ENCODE measurements at regions not wholly inside any gene's neighbourhood (a gene's known extent, or its start where the extent isn't known, plus 50 kb on each side); places are given as distances from the start of the nearest gene placed in this dataset.

DNA sequence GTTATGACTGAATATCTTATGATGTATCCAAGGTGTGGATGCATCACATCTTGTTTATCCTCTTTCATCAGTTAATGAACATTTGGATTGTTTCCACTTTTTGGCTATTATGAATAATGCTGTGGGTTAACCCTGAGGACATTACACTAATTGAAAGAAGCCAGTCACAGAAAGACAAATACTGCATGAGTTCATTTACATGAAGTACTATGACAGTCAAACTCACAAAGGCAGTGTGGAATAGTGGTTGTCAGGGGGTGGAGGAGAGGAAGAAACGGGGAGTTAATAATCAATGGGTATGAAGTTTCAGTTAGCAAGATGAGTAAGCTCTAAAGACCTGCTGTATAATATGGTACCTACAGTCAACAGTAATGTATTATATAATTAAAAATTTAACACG, 409.4 kb upstream of the CTNND2 start:
- DNase-seq, result no peak

DNA sequence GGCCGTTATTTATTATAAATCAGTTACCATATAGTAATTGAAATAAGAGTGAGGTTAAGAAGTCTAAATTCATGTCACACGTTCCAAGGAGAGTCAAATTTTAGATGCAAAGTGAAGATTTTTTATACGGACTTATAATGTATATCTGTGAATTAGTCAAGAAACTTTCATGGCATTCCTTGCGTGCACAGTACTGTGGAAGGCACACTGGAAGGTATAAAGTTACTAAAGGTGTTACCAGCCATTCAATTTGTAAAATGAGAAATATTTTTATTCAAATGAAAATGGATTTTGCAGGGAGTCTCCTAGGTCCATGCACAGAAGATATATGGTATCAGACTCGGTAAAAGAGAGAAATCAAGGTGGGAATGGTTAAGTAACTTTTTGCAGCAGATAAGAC, 408.1 kb upstream of the CTNND2 start:
- DNase-seq, result no peak

DNA sequence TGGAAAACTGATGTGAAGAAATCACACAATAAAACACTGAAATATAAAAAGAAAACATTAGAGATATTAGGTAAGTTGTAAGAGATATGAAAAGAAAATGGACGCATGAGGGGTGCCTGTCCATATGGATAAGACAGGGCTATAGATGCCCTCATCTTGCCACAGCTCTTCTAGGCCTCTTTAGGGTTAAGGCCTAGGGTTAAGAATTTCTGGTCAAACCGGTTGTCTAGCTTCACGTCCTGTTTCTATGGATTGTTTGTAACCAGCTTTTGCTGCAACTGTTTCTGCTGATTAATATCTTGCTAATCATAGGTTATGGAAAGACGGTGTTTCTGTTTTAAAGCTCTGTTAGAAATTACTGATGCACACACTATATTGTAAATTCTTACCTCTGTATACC, 389.9 kb upstream of the CTNND2 start:
- no peak for DNase-seq

GRCh38 chr5:12292610-12293204, 388.5 kb upstream of the CTNND2 start:
- DNase-seq, result peak; percentile 1

DNA sequence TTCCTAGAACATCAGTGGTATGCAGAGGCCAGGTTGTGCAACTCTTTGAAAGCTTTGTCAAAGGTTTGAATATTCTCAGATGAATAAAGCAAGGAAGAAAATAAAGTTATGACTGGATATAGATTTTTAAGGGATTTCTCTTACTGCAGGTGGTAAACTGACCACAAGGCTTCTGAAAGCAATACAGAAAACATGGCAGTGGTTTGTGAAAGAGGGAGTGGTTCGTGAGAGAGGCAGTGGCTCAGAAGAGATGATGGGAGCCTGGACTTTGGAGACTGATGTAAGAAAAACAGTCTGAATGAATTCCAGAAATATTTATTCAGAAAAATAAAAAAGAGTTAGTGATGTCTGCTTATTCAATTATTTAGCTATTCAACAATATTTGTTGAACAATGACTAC, 380.4 kb upstream of the CTNND2 start:
- no peak for DNase-seq

- no peak for DNase-seq
These were observed 373.4 kb upstream of the CTNND2 start for GRCh38 chr5:12277504-12278192.

- DNase-seq, result no peak
These were observed 370.0 kb upstream of the CTNND2 start for GRCh38 chr5:12274236-12274635.

DNA sequence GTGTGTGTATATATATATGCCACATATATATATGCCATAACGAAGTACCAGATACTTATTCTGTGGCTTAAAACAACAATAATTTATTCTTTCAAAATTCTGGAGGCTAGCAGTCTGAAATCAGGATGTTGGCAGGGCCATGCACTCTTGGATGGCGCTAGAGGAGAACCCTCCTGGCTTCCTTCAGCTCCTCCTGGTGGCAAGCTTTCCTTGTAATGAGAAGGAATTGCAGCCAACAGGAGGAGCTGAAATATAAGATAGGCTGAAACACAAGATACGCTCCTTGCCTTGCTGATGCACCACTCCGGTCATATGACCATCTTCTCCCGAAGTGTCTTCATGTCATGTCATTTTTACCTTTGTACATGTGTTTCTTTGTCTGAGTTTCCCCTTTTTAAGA, 368.1 kb upstream of the CTNND2 start:
- DNase-seq, result no peak

GRCh38 chr5:12270914-12271313, 366.7 kb upstream of the CTNND2 start:
- no peak for DNase-seq

- no peak for DNase-seq
These were observed 364.9 kb upstream of the CTNND2 start for GRCh38 chr5:12269164-12269563.

GRCh38 chr5:12258549-12258948, 354.3 kb upstream of the CTNND2 start:
- no peak for DNase-seq

DNA sequence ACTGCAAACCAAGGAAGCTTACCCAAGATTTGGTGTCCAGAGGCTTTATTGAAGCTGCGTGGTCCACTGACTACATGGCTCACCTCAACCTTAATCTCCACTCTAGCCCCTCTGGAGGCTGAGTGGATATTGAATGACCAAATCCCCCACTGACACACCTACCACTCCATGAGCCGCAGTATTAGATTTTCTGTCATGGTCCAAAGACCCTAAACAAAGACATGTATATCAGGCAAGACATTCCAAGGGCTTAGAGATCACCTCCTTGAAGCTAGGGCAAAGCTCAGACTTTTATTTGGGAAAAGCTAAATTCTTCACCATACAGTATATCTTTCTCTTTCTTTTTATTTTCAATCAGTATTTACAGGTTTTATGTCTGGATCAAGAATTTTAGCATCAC, 346.2 kb upstream of the CTNND2 start:
- DNase-seq, result no peak

DNA sequence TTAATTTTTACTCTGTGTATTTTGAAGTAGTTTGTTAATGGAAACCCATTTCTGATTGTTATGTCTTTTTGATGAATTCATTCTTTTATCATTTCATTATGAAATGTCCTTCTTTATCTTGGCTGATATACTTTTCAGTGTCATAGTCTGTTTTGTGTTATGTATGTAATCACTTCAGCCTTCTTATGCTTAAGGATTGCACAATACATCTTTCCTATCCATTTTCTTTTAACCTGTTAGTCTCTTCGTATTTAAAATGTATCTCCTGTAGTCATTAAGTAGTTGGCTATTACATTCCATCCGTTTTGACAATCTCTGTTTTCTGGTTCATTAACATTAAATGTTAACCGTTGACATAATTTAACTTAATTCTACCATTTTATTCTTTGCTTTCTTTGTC, 344.6 kb upstream of the CTNND2 start:
- no peak for DNase-seq

DNA sequence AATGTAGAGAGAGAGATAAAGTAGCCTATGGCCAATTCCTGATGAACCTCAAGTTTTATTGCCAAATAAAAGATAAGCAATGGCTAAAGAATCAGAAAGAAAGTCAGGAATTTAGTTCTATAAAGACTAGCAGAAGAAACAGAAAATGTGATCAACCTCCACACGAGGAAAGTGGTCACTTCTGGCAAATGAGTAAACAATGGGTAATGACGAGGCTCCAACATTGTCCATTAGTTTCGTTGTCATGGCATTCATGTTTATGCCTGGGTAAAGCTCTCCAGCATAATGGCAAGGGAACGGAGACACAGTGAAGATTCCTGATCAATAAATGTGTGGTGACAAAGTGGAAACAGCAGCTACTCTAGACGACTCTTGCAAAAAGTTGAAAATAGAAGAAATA, 341.8 kb upstream of the CTNND2 start:
- no peak for DNase-seq

- no peak for DNase-seq
These were observed 341.2 kb upstream of the CTNND2 start for GRCh38 chr5:12245429-12245828.

- DNase-seq, result no peak
These were observed 339.0 kb upstream of the CTNND2 start for GRCh38 chr5:12242950-12243888.

DNA sequence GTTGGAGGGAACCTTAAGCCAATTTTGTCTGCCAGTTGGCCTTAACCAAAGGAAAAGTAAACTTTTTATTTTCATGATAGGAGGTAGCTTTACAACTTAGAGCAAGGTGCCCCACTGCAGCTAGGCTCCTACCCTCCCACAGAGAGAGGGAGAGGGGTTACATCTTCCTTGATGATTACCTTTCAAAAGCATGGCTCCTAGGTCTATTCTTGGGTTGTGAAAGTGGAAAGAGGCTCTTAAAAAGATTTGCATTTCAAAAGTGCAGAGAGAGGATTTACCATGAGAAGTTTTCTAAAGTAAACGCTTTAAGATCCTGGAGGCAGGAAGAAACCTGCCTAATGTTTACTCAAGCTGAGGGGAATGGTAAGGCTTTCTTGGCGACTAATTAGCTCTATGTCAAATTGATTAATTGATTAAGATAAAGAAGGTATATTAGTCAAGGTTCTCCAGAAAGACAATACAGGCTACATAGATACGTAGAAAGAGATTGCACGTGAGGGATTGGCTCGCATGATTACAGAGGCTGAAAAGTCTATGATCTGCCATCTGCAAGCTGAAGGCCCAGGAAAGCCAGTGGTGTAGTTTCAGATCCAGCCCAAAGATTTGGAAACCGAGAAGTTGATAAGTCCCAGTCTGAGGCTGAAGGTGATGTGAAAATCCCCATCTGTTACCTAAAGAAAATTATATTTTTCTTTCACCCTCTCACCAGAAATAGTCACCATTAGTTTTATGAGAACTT, 333.8 kb upstream of the CTNND2 start:
- DNase-seq, result no peak

GRCh38 chr5:12230659-12231058, 326.4 kb upstream of the CTNND2 start:
- no peak for DNase-seq

- no peak for DNase-seq
These were observed 312.8 kb upstream of the CTNND2 start for GRCh38 chr5:12217039-12217438.

DNA sequence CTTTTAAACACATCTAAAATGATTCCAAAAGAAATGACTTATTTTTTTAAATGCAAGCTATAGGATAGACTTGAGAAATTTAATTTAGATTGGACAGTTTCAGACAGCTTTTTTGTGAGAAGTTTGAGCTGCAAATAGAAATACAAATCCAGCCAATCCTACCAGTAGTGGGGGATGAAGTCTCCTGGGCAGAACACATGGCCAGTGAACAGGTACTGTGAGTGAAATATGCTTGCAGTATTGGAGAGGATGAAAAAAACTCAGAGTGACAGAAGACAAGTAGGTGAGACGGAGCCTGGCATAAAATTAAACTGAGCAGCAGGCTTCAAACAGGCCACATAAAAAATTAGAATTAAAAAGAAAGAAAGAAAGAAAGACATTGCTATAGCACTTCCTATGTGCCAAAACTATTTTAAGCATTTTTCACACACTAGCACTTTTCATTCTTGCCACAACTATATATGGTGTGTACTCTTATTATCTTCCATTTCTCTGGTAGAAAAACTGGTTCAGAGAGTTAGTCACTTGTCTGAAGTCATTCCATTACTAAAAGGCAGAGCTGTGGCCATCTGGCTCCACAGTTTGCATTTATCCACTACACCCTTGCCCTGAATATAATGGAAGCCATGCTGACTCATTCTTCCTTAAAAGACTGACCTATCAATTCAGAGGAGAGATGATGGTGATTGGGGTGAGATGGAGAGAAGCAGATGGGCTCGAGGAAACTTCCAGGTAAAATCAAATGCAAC, 310.2 kb upstream of the CTNND2 start:
- no peak for DNase-seq

- DNase-seq, result no peak
These were observed 304.3 kb upstream of the CTNND2 start for GRCh38 chr5:12208366-12209100.

- no peak for DNase-seq
These were observed 300.5 kb upstream of the CTNND2 start for GRCh38 chr5:12204761-12205160.
